ENCODE measurements at regions not wholly inside any gene's neighbourhood (a gene's known extent, or its start where the extent isn't known, plus 50 kb on each side); places are given as distances from the start of the nearest gene placed in this dataset.

DNA sequence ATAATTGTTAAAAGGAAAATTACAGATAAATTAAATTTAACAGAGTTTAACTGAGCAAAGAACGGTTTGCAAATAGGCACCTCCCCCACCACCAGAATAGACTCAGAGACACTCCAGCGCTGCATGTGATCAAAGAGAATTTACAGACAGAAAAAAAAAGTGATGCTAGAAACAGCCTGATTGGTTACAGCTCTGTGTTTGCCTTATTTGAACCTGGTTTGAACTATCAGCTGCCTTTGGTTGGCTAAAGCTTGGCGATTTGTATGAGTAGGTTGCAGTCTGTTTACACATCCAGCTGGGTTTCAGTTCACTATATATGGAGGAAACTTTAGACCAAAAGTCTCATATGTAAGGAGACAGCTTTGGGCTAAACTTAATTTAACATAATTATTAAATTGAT, 249.1 kb downstream of the ENC1 start:
- TF ChIP-seq, protein P1, sequence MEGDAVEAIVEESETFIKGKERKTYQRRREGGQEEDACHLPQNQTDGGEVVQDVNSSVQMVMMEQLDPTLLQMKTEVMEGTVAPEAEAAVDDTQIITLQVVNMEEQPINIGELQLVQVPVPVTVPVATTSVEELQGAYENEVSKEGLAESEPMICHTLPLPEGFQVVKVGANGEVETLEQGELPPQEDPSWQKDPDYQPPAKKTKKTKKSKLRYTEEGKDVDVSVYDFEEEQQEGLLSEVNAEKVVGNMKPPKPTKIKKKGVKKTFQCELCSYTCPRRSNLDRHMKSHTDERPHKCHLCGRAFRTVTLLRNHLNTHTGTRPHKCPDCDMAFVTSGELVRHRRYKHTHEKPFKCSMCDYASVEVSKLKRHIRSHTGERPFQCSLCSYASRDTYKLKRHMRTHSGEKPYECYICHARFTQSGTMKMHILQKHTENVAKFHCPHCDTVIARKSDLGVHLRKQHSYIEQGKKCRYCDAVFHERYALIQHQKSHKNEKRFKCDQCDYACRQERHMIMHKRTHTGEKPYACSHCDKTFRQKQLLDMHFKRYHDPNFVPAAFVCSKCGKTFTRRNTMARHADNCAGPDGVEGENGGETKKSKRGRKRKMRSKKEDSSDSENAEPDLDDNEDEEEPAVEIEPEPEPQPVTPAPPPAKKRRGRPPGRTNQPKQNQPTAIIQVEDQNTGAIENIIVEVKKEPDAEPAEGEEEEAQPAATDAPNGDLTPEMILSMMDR (IDR thresholded peaks at IDR 0.05): no peak
- TF ChIP-seq EZH2 (IDR thresholded peaks at IDR 0.05): no peak
